CD4-positive, alpha-beta memory T cell (primary cell): ENCODE measurements at regions not wholly inside any gene's neighbourhood (a gene's known extent, or its start where the extent isn't known, plus 50 kb on each side); places are given as distances from the start of the nearest gene placed in this dataset.

Experiments used
- CTCF ChIA-PET: fragments of 350-600 bp; sonication (Branson Sonifier 250); formaldehyde crosslinking; loops from one replicate; lab custom pipeline; 2021; ENCODE audit warnings: inconsistent platforms; ENCODE audit not compliant: partially characterized antibody; lab: Charles Lee
- POLR2A ChIA-PET: fragments of 350-600 bp; sonication (Branson Sonifier 250); formaldehyde crosslinking; loops from one replicate; lab custom pipeline; 2021; ENCODE audit not compliant: partially characterized antibody; lab: Charles Lee
- DNase-seq, 5 donors: peaks; one replicate each; pipeline versions ENCODE4 v3.0.0 to v3.0.0-alpha.2; 2020 to 2022; ENCODE audit warnings: mixed read lengths in 1 of 5
- H3K27ac ChIP-seq: one replicate; pipeline ENCODE4 v1.7.0; 2013; ENCODE audit warnings: low read depth, low read length
- H3K27me3 ChIP-seq: 2 replicates; pipeline ENCODE4 v1.7.0; 2013; ENCODE audit warnings: mild to moderate bottlenecking, low read length, moderate library complexity; ENCODE audit not compliant: insufficient read depth
- H3K36me3 ChIP-seq: 2 replicates; pipeline ENCODE4 v1.7.0; 2013; ENCODE audit warnings: mild to moderate bottlenecking, low read length, moderate library complexity; ENCODE audit not compliant: insufficient read depth
- H3K4me1 ChIP-seq: 2 replicates; pipeline ENCODE4 v1.7.0; 2013; ENCODE audit warnings: mild to moderate bottlenecking, low read length, moderate library complexity; ENCODE audit not compliant: insufficient read depth
- H3K4me3 ChIP-seq, 2 donors: one replicate each; pipeline ENCODE4 v1.7.0; 2013; ENCODE audit warnings: low read length in 2 of 2, mild to moderate bottlenecking in 1 of 2
- H3K9me3 ChIP-seq, 2 donors: one replicate each; pipeline ENCODE4 v1.7.0; 2013; ENCODE audit warnings: low read length in 2 of 2, control low read depth in 1 of 2; ENCODE audit not compliant: control insufficient read depth in 1 of 2
- H3K27ac Mint-ChIP-seq, 7 donors: one replicate each; pipeline ENCODE4 v1.8.0; 2020 to 2021; ENCODE audit warnings: mixed read lengths in 7 of 7, mild to moderate bottlenecking in 6 of 7, inconsistent platforms in 3 of 7, moderate library complexity in 3 of 7
- H3K27me3 Mint-ChIP-seq, 2 donors: one replicate each; pipeline ENCODE4 v1.8.0; 2020 to 2021; ENCODE audit warnings: mixed read lengths in 2 of 2
- H3K36me3 Mint-ChIP-seq, 2 donors: one replicate each; pipeline ENCODE4 v1.8.0; 2020 to 2021; ENCODE audit warnings: mixed read lengths in 2 of 2, inconsistent platforms in 1 of 2, mild to moderate bottlenecking in 1 of 2
- H3K4me1 Mint-ChIP-seq, 4 donors: one replicate each; pipeline ENCODE4 v1.8.0; 2020 to 2021; ENCODE audit warnings: mixed read lengths in 4 of 4, mild to moderate bottlenecking in 1 of 4
- H3K4me3 Mint-ChIP-seq, 8 donors: one replicate each; pipeline ENCODE4 v1.8.0; 2020 to 2021; ENCODE audit warnings: mixed read lengths in 8 of 8, mild to moderate bottlenecking in 7 of 8, moderate library complexity in 6 of 8, inconsistent platforms in 3 of 8
- H3K9me3 Mint-ChIP-seq, 8 donors: one replicate each; pipeline ENCODE4 v1.8.0; 2020 to 2021; ENCODE audit warnings: mixed read lengths in 8 of 8, mild to moderate bottlenecking in 5 of 8, inconsistent platforms in 3 of 8, moderate library complexity in 1 of 8
- intact Hi-C: fragments of 100-400 bp; cut with micrococcal nuclease; formaldehyde crosslinking; loops from one replicate; pipeline ENCODE4 v1.15.1; 2023

DNA sequence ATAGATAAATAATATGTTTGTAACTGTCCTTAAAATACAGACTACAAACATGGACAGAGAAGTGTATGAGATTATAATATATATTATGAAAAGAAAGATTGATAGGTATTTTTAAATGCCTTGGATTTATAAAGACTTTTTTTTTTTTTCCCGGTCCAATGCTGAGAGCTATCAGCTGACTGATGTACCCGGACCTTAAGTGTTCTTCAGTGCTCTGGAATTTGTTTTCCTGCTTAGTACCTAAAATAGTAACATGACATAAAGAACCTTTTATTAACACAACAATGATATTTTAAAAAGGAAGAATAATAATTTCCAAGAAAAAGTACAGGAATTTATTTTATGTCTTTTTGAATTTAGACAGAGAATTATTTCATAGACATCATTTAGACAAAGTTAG lies 795.5 kb upstream of the PCDH9 start:
- H3K9me3 ChIP-seq = no peaks in the 10 kb centered on the region
- intact Hi-C loops = no loop called here
- Mint-ChIP-seq H3K9me3 (peaks cover 0 to 8% (median 5%) of the 10 kb centered on the region in 8 donors), H3K27ac (no peak overlapping the region), H3K4me1 (no peaks in the 10 kb centered on the region), H3K27me3 (no peaks in the 10 kb centered on the region), H3K36me3 (no peaks in the 10 kb centered on the region), H3K4me3 (no peak overlapping the region)
- no peaks in the 10 kb centered on the region for H3K27me3 ChIP-seq
- no peaks in the 10 kb centered on the region for H3K4me1 ChIP-seq
- H3K27ac ChIP-seq = no peak overlapping the region
- no peak overlapping the region for H3K4me3 ChIP-seq
- ChIA-PET POLR2A (no interaction called here), CTCF (no interaction called here)
- DNase-seq = no peak
- no peaks in the 10 kb centered on the region for H3K36me3 ChIP-seq

DNA sequence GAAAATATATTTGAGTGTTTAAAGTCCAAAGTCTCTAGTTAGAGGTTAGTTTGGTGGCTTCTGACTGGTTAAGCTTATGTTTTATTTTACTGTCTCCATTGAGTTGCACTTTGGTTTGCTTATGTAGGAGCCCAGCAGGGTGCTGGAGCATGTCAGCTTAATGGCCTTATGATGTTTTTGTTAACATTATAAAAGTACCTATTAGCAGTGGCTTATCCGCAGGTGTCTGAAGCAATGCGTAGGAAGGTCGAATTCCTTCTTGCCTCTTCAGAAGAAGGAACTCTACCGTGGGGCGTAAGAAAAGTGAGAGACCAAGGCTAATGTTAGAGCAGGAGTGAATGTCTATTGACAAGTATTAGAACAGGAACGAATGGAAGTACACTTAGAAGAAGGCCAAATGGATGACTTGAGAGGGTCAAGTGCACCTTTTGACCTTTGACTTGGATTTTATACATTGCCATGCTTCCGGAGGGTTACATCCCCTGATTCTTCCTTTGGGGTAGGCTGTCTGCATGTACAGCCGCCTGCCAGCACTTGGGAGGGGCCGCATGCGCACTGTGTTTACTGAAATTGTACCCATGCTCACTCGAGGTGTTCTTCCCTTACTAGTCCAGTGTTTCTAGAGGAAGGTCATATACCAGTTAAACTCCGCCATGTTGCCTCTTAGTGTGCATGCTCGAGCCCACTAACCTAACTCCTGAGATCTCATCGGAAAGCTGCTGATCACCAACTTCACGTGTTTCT lies 793.9 kb upstream of the PCDH9 start:
- Histone ChIP-seq H3K36me3 (no peaks in the 10 kb centered on the region), H3K27ac (no peak overlapping the region), H3K27me3 (no peaks in the 10 kb centered on the region), H3K4me3 (no peak overlapping the region), H3K4me1 (no peaks in the 10 kb centered on the region), H3K9me3 (no peaks in the 10 kb centered on the region)
- CTCF ChIA-PET = no interaction called here
- Mint-ChIP-seq H3K9me3 (peaks cover 0 to 14% (median 6%) of the 10 kb centered on the region in 8 donors), H3K4me1 (no peaks in the 10 kb centered on the region), H3K27ac (no peak overlapping the region), H3K27me3 (no peaks in the 10 kb centered on the region), H3K4me3 (no peak overlapping the region), H3K36me3 (no peaks in the 10 kb centered on the region)
- no peak for DNase-seq
- POLR2A ChIA-PET = no interaction called here
- intact Hi-C loops = no loop called here

- intact Hi-C loops = no loop called here
- CTCF ChIA-PET = no interaction called here
- Mint-ChIP-seq H3K27me3 (no peaks in the 10 kb centered on the region), H3K4me3 (no peak overlapping the region), H3K9me3 (peaks cover 0 to 18% (median 4%) of the 10 kb centered on the region in 8 donors), H3K36me3 (no peaks in the 10 kb centered on the region), H3K4me1 (no peaks in the 10 kb centered on the region), H3K27ac (no peak overlapping the region)
- DNase-seq = no peak
- H3K9me3 ChIP-seq = no peaks in the 10 kb centered on the region
- H3K27ac ChIP-seq = no peak overlapping the region
- no peaks in the 10 kb centered on the region for H3K4me1 ChIP-seq
- no peaks in the 10 kb centered on the region for H3K36me3 ChIP-seq
- no peak overlapping the region for H3K4me3 ChIP-seq
- no peaks in the 10 kb centered on the region for H3K27me3 ChIP-seq
- POLR2A ChIA-PET = no interaction called here
These were observed 789.8 kb upstream of the PCDH9 start for GRCh38 chr13:68019901-68020300.

DNA sequence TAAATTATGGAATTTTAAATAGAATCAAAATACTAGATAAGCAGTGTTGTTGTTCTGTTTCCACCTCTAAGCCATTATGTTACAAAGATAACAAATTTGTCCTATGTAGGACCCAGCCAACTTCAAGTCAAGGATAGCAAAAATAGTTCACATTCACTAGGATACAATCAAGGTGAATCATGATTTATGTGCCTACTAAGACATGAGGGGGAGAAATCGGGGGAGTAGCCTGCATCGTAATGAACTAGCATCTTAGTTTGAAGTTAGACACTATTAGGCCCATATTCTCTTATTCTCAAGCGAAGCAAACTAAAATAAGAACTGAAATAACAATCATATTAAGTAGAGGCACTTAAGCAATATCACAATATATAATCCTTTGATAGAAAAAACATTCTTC lies 779.4 kb upstream of the PCDH9 start:
- DNase-seq = no peak
- ChIA-PET CTCF (no interaction called here), POLR2A (no interaction called here)
- H3K4me3 Mint-ChIP-seq = no peak overlapping the region
- H3K36me3 Mint-ChIP-seq = no peaks in the 10 kb centered on the region
- no peaks in the 10 kb centered on the region for H3K36me3 ChIP-seq
- intact Hi-C loops = no loop called here
- H3K4me1 Mint-ChIP-seq = no peaks in the 10 kb centered on the region
- H3K27me3 Mint-ChIP-seq = no peaks in the 10 kb centered on the region
- H3K27ac ChIP-seq = no peak overlapping the region
- H3K4me3 ChIP-seq = no peak overlapping the region
- H3K27me3 ChIP-seq = no peaks in the 10 kb centered on the region
- H3K4me1 ChIP-seq = no peaks in the 10 kb centered on the region
- H3K9me3 ChIP-seq = peaks cover 0 to 4% of the 10 kb centered on the region in 2 donors
- H3K9me3 Mint-ChIP-seq = peaks cover 0 to 8% (median 3%) of the 10 kb centered on the region in 8 donors
- H3K27ac Mint-ChIP-seq = no peak overlapping the region

GRCh38 chr13:68007576-68007975 lies 777.4 kb upstream of the PCDH9 start:
- no peak overlapping the region for H3K27ac Mint-ChIP-seq
- H3K4me1 ChIP-seq = no peaks in the 10 kb centered on the region
- CTCF ChIA-PET = no interaction called here
- no peak for DNase-seq
- intact Hi-C loops = no loop called here
- no peaks in the 10 kb centered on the region for H3K27me3 ChIP-seq
- POLR2A ChIA-PET = no interaction called here
- no peak overlapping the region for H3K4me3 ChIP-seq
- no peaks in the 10 kb centered on the region for H3K36me3 ChIP-seq
- no peak overlapping the region for H3K27ac ChIP-seq
- no peaks in the 10 kb centered on the region for H3K27me3 Mint-ChIP-seq
- peaks cover 0 to 6% (median 2%) of the 10 kb centered on the region in 8 donors for H3K9me3 Mint-ChIP-seq
- H3K9me3 ChIP-seq = peaks cover 0 to 4% of the 10 kb centered on the region in 2 donors
- H3K4me1 Mint-ChIP-seq = no peaks in the 10 kb centered on the region
- H3K4me3 Mint-ChIP-seq = no peak overlapping the region
- H3K36me3 Mint-ChIP-seq = no peaks in the 10 kb centered on the region

- no peaks in the 10 kb centered on the region for H3K4me1 ChIP-seq
- H3K36me3 Mint-ChIP-seq = no peaks in the 10 kb centered on the region
- no peaks in the 10 kb centered on the region for H3K9me3 ChIP-seq
- H3K4me3 ChIP-seq = no peak overlapping the region
- H3K27ac Mint-ChIP-seq = no peak overlapping the region
- intact Hi-C loops = no loop called here
- ChIA-PET CTCF (no interaction called here), POLR2A (no interaction called here)
- no peaks in the 10 kb centered on the region for H3K36me3 ChIP-seq
- peak in 1 of 5 donors; percentile 3 for DNase-seq
- H3K4me1 Mint-ChIP-seq = no peaks in the 10 kb centered on the region
- H3K27ac ChIP-seq = no peak overlapping the region
- H3K4me3 Mint-ChIP-seq = no peak overlapping the region
- no peaks in the 10 kb centered on the region for H3K27me3 ChIP-seq
- peaks cover 0 to 5% (median 3%) of the 10 kb centered on the region in 8 donors for H3K9me3 Mint-ChIP-seq
- no peaks in the 10 kb centered on the region for H3K27me3 Mint-ChIP-seq
These were observed 766.0 kb upstream of the PCDH9 start for GRCh38 chr13:67996101-67996500.

DNA sequence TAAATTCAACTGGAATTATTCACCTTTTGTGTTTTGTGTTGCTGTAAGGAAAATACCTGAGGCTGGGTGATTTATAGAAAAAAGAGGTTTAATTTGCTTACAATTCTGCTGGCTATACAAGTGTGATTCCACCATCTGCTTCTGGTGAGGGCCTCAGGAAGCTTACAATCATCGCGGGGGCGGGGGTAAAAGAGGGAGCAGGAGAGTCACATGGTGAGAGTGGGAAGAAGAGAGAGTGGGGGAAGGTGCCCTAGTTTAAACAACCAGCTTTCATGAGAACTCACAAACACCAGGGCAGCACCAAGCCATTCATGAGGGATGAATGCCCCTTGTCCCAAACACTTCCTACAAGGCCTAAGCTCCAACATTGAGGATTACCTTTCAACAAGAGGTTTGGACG lies 760.7 kb upstream of the PCDH9 start:
- intact Hi-C loops = no loop called here
- Histone ChIP-seq H3K36me3 (no peaks in the 10 kb centered on the region), H3K9me3 (no peaks in the 10 kb centered on the region), H3K27me3 (no peaks in the 10 kb centered on the region), H3K4me3 (no peak overlapping the region), H3K4me1 (no peaks in the 10 kb centered on the region), H3K27ac (no peak overlapping the region)
- DNase-seq = peak in 1 of 5 donors; percentile 17
- H3K36me3 Mint-ChIP-seq = no peaks in the 10 kb centered on the region
- H3K27me3 Mint-ChIP-seq = no peaks in the 10 kb centered on the region
- no peak overlapping the region for H3K4me3 Mint-ChIP-seq
- no peak overlapping the region for H3K27ac Mint-ChIP-seq
- no peaks in the 10 kb centered on the region for H3K4me1 Mint-ChIP-seq
- POLR2A ChIA-PET = no interaction called here
- H3K9me3 Mint-ChIP-seq = peaks cover 0 to 20% (median 2%) of the 10 kb centered on the region in 8 donors
- CTCF ChIA-PET = no interaction called here
